Bronchial epithelial cell (primary cell): ENCODE measurements at regions not wholly inside any gene's neighbourhood (a gene's known extent, or its start where the extent isn't known, plus 50 kb on each side); places are given as distances from the start of the nearest gene placed in this dataset.

ENCODE experiments used
- DNase-seq: peaks from one replicate; pipeline ENCODE4 v3.0.0-alpha.2; 2010; ENCODE audit warnings: low read depth
- FAIRE-seq: peaks from 2 replicates; lab custom pipeline; 2011; peaks lifted over from hg19 to GRCh38; lab: Jason Lieb, UNC
- H3K27me3 ChIP-seq: 2 replicates; pipeline ENCODE4 v1.5.1; 2011; ENCODE audit warnings: low read length; ENCODE audit not compliant: control insufficient read depth, insufficient read depth
- H3K36me3 ChIP-seq: 2 replicates; pipeline ENCODE4 v1.5.1; 2011; ENCODE audit warnings: low read length; ENCODE audit not compliant: control insufficient read depth, insufficient read depth
- H3K4me3 ChIP-seq: 2 replicates; pipeline ENCODE4 v1.5.1; 2011; ENCODE audit warnings: mild to moderate bottlenecking, low read depth, low read length, control low read depth
- CTCF ChIP-seq: IDR thresholded peaks from 2 replicates; pipeline ENCODE4 v1.5.1; 2011; ENCODE audit warnings: mild to moderate bottlenecking, moderate library complexity, low read length, control low read depth, inconsistent platforms; ENCODE audit not compliant: insufficient read depth, severe bottlenecking

- Histone ChIP-seq H3K36me3 (no peaks in the 10 kb centered on the region), H3K27me3 (no peaks in the 10 kb centered on the region), H3K4me3 (no peak overlapping the region)
- FAIRE-seq (no peak), DNase-seq (no peak)
- TF ChIP-seq CTCF: no peak
Measured at GRCh38 chr5:119808474-119808873, 179.1 kb downstream of the FAM170A start.

GRCh38 chr5:119810217-119810616 is 180.9 kb downstream of the FAM170A start:
- H3K27me3 ChIP-seq: no peaks in the 10 kb centered on the region
- TF ChIP-seq CTCF: no peak
- no peak for FAIRE-seq

GRCh38 chr5:119811458-119811857 is 182.1 kb downstream of the FAM170A start:
- Histone ChIP-seq H3K27me3 (no peaks in the 10 kb centered on the region), H3K4me3 (no peak overlapping the region), H3K36me3 (no peaks in the 10 kb centered on the region)
- no peak for TF ChIP-seq CTCF
- FAIRE-seq (no peak), DNase-seq (no peak)

More at GRCh38 chr5:119810217-119810616, 180.9 kb downstream of the FAM170A start:
- Histone ChIP-seq H3K4me3 (no peak overlapping the region), H3K36me3 (no peaks in the 10 kb centered on the region)
- DNase-seq: no peak

- H3K36me3 ChIP-seq: no peaks in the 10 kb centered on the region
- DNase-seq (no peak), FAIRE-seq (no peak)
- no peak overlapping the region for H3K4me3 ChIP-seq
- H3K27me3 ChIP-seq: no peaks in the 10 kb centered on the region
- TF ChIP-seq CTCF: no peak
Measured at GRCh38 chr5:119814655-119815054, 185.3 kb downstream of the FAM170A start.

GRCh38 chr5:119816055-119816454 is 186.7 kb downstream of the FAM170A start:
- Histone ChIP-seq H3K27me3 (no peaks in the 10 kb centered on the region), H3K36me3 (no peaks in the 10 kb centered on the region), H3K4me3 (no peak overlapping the region)
- no peak for TF ChIP-seq CTCF
- FAIRE-seq (no peak), DNase-seq (no peak)

GRCh38 chr5:119820016-119820415 is 190.7 kb downstream of the FAM170A start:
- DNase-seq (no peak), FAIRE-seq (no peak)
- no peak for TF ChIP-seq CTCF
- no peaks in the 10 kb centered on the region for H3K27me3 ChIP-seq
- H3K36me3 ChIP-seq: no peaks in the 10 kb centered on the region
- H3K4me3 ChIP-seq: no peak overlapping the region
